ENCODE measurements at regions not wholly inside any gene's neighbourhood (a gene's known extent, or its start where the extent isn't known, plus 50 kb on each side); places are given as distances from the start of the nearest gene placed in this dataset.

- DNase-seq (no peak), ATAC-seq (ENCODE audit: poor library complexity) (no peak)
- Mint-ChIP-seq H3K27ac (no peak overlapping the region), H3K27me3 (no peaks in the 10 kb centered on the region), H3K36me3 (ENCODE audit: low read depth) (no peaks in the 10 kb centered on the region), H3K4me1 (ENCODE audit: low read depth) (no peaks in the 10 kb centered on the region), H3K4me3 (no peak overlapping the region), H3K9me3 (no peaks in the 10 kb centered on the region)
- H3K27me3 ChIP-seq (ENCODE audit: control insufficient read depth in 1 of 2, insufficient read depth in 2 of 2, low read length in 2 of 2) = no peaks in the 10 kb centered on the region
- no peak overlapping the region for H3K27ac ChIP-seq (ENCODE audit: low read depth in 1 of 2, low read length in 2 of 2)
- H3K9me3 ChIP-seq (ENCODE audit: control insufficient read depth in 1 of 2, insufficient read depth in 1 of 2, low read length in 2 of 2) = peaks cover 0 to 16% of the 10 kb centered on the region in 2 experiments
- intact Hi-C loops (cut with DNase I, micrococcal nuclease) = no loop called here
- no peaks in the 10 kb centered on the region for H3K4me1 ChIP-seq (ENCODE audit: insufficient read depth, low read length)
- no peak overlapping the region for H3K4me3 ChIP-seq (ENCODE audit: low read length)
- H3K36me3 ChIP-seq (ENCODE audit: insufficient read depth, low read length) = no peaks in the 10 kb centered on the region
- CTCF ChIA-PET = no interaction called here
- POLR2A ChIA-PET = no interaction called here
- TF ChIP-seq CTCF (IDR thresholded peaks at IDR 0.05) = no peak
These were observed 752.9 kb upstream of the HS6ST1 start for GRCh38 chr2:129071531-129071930.

GRCh38 chr2:129074298-129074920 lies 755.7 kb upstream of the HS6ST1 start:
- H3K9me3 ChIP-seq (ENCODE audit: control insufficient read depth in 1 of 2, insufficient read depth in 1 of 2, low read length in 2 of 2) = peaks cover 0 to 13% of the 10 kb centered on the region in 2 experiments
- no peak for TF ChIP-seq CTCF (IDR thresholded peaks at IDR 0.05)
- Mint-ChIP-seq H3K27me3 (no peaks in the 10 kb centered on the region), H3K4me3 (no peak overlapping the region), H3K36me3 (ENCODE audit: low read depth) (no peaks in the 10 kb centered on the region), H3K4me1 (ENCODE audit: low read depth) (no peaks in the 10 kb centered on the region), H3K9me3 (no peaks in the 10 kb centered on the region), H3K27ac (no peak overlapping the region)
- DNase-seq (no peak), ATAC-seq (ENCODE audit: poor library complexity) (no peak)
- no peak overlapping the region for H3K27ac ChIP-seq (ENCODE audit: low read depth in 1 of 2, low read length in 2 of 2)
- no peak overlapping the region for H3K4me3 ChIP-seq (ENCODE audit: low read length)
- CTCF ChIA-PET = no interaction called here
- POLR2A ChIA-PET = no interaction called here
- no peaks in the 10 kb centered on the region for H3K36me3 ChIP-seq (ENCODE audit: insufficient read depth, low read length)
- no peaks in the 10 kb centered on the region for H3K4me1 ChIP-seq (ENCODE audit: insufficient read depth, low read length)
- no peaks in the 10 kb centered on the region for H3K27me3 ChIP-seq (ENCODE audit: control insufficient read depth in 1 of 2, insufficient read depth in 2 of 2, low read length in 2 of 2)
- intact Hi-C loops (cut with DNase I, micrococcal nuclease) = no loop called here

- Mint-ChIP-seq H3K9me3 (no peaks in the 10 kb centered on the region), H3K36me3 (ENCODE audit: low read depth) (no peaks in the 10 kb centered on the region), H3K4me1 (ENCODE audit: low read depth) (no peaks in the 10 kb centered on the region), H3K4me3 (no peak overlapping the region), H3K27me3 (peaks cover 4% of the 10 kb centered on the region), H3K27ac (no peak overlapping the region)
- Histone ChIP-seq H3K9me3 (ENCODE audit: control insufficient read depth in 1 of 2, insufficient read depth in 1 of 2, low read length in 2 of 2) (peaks cover 0 to 3% of the 10 kb centered on the region in 2 experiments), H3K4me1 (ENCODE audit: insufficient read depth, low read length) (no peaks in the 10 kb centered on the region), H3K27me3 (ENCODE audit: control insufficient read depth in 1 of 2, insufficient read depth in 2 of 2, low read length in 2 of 2) (no peaks in the 10 kb centered on the region), H3K4me3 (ENCODE audit: low read length) (no peak overlapping the region), H3K27ac (ENCODE audit: low read depth in 1 of 2, low read length in 2 of 2) (no peak overlapping the region), H3K36me3 (ENCODE audit: insufficient read depth, low read length) (no peaks in the 10 kb centered on the region)
- ChIA-PET CTCF (no interaction called here), POLR2A (no interaction called here)
- ATAC-seq (ENCODE audit: poor library complexity) = no peak
- no peak for DNase-seq
- intact Hi-C loops (cut with DNase I, micrococcal nuclease) = no loop called here
- TF ChIP-seq CTCF (IDR thresholded peaks at IDR 0.05) = no peak
These were observed 759.9 kb upstream of the HS6ST1 start for GRCh38 chr2:129078548-129078947.

All from CD4-positive, alpha-beta T cell (primary cell).